WTC11 (cell line): ENCODE measurements at regions not wholly inside any gene's neighbourhood (a gene's known extent, or its start where the extent isn't known, plus 50 kb on each side); places are given as distances from the start of the nearest gene placed in this dataset.

ENCODE experiments used
- ATAC-seq: fragments of 200-7000 bp; cut with Tn5 transposase; 2 replicates; pipeline ENCODE4 v1.10.0; 2021; ENCODE audit warnings: mild to moderate bottlenecking, moderate library complexity
- CTCF ChIA-PET: fragments of 300-600 bp; sonication (Branson Sonifier 250); formaldehyde crosslinking; loops from one replicate; lab custom pipeline; 2021; ENCODE audit warnings: antibody characterized with exemption; lab: Charles Lee
- POLR2A ChIA-PET: fragments of 350-600 bp; sonication (Branson Sonifier 250); formaldehyde crosslinking; loops from one replicate; lab custom pipeline; 2021; ENCODE audit warnings: antibody characterized with exemption; lab: Charles Lee
- DNase-seq: peaks from one replicate; pipeline ENCODE4 v3.0.0; 2021; ENCODE audit warnings: low spot score
- H3K27ac Mint-ChIP-seq: 2 replicates; pipeline ENCODE4 v1.8.0; 2021; ENCODE audit warnings: mixed read lengths
- H3K27me3 Mint-ChIP-seq: 2 replicates; pipeline ENCODE4 v1.8.0; 2021; ENCODE audit warnings: low read depth, mild to moderate bottlenecking, moderate library complexity, mixed read lengths
- H3K36me3 Mint-ChIP-seq: 2 replicates; pipeline ENCODE4 v1.8.0; 2021; ENCODE audit warnings: mixed read lengths
- H3K4me1 Mint-ChIP-seq: 2 replicates; pipeline ENCODE4 v1.8.0; 2022; ENCODE audit warnings: mixed read lengths
- H3K4me3 Mint-ChIP-seq: 2 replicates; pipeline ENCODE4 v1.8.0; 2021; ENCODE audit warnings: mild to moderate bottlenecking, moderate library complexity, mixed read lengths
- H3K9me3 Mint-ChIP-seq: 2 replicates; pipeline ENCODE4 v1.8.0; 2021; ENCODE audit warnings: mixed read lengths
- CREB1 ChIP-seq: sonication (generic); formaldehyde crosslinking; IDR thresholded peaks from 2 replicates; pipeline ENCODE4 v1.8.0; 2023; ENCODE audit warnings: mild to moderate bottlenecking, missing genetic modification reagents
- EMX1 ChIP-seq: fragments of 250-450 bp; sonication (Bioruptor Pico); IDR thresholded peaks from 2 replicates; pipeline ENCODE4 v1.8.0; 2021; ENCODE audit warnings: mild to moderate bottlenecking
- FOXK1 ChIP-seq: sonication (generic); formaldehyde crosslinking; IDR thresholded peaks from 2 replicates; pipeline ENCODE4 v1.8.0; 2022; ENCODE audit warnings: mild to moderate bottlenecking, moderate library complexity, missing genetic modification reagents
- JUN ChIP-seq: sonication (generic); formaldehyde crosslinking; IDR thresholded peaks from 2 replicates; pipeline ENCODE4 v1.8.0; 2023; ENCODE audit warnings: mild to moderate bottlenecking, missing genetic modification reagents
- MYBL2 ChIP-seq: sonication (generic); formaldehyde crosslinking; IDR thresholded peaks from 2 replicates; pipeline ENCODE4 v1.8.1; 2023; ENCODE audit warnings: mild to moderate bottlenecking, moderate library complexity, missing genetic modification reagents
- NFE2L1 ChIP-seq: sonication (generic); formaldehyde crosslinking; IDR thresholded peaks from 2 replicates; pipeline ENCODE4 v1.8.1; 2023; ENCODE audit warnings: missing genetic modification reagents
- NFYB ChIP-seq: sonication (generic); formaldehyde crosslinking; conservative IDR thresholded peaks from 2 replicates; pipeline ENCODE4 v1.8.0; 2022; ENCODE audit warnings: low read depth, missing genetic modification reagents
- OVOL2 ChIP-seq: fragments of 250-450 bp; sonication (Bioruptor Pico); IDR thresholded peaks from 2 replicates; pipeline ENCODE4 v1.9.0; 2021; ENCODE audit warnings: mild to moderate bottlenecking, borderline replicate concordance
- PRDM15 ChIP-seq: sonication (generic); formaldehyde crosslinking; IDR thresholded peaks from 2 replicates; pipeline ENCODE4 v1.8.0; 2022; ENCODE audit warnings: missing genetic modification reagents
- PREB ChIP-seq: sonication (generic); formaldehyde crosslinking; IDR thresholded peaks from 2 replicates; pipeline ENCODE4 v1.8.1; 2022; ENCODE audit warnings: mild to moderate bottlenecking, missing genetic modification reagents, moderate library complexity, borderline replicate concordance
- RORB ChIP-seq: fragments of 250-450 bp; sonication (Bioruptor Pico); IDR thresholded peaks from 2 replicates; pipeline ENCODE4 v1.9.0; 2021; ENCODE audit warnings: mild to moderate bottlenecking
- SOX15 ChIP-seq: fragments of 250-450 bp; sonication (Bioruptor Pico); IDR thresholded peaks from 2 replicates; pipeline ENCODE4 v1.9.0; 2021; ENCODE audit warnings: mild to moderate bottlenecking
- STAT6 ChIP-seq: sonication (generic); formaldehyde crosslinking; conservative IDR thresholded peaks from 2 replicates; pipeline ENCODE4 v1.8.1; 2023; ENCODE audit warnings: mild to moderate bottlenecking, low read depth, missing genetic modification reagents, moderate library complexity
- USF2 ChIP-seq: sonication (generic); formaldehyde crosslinking; IDR thresholded peaks from 2 replicates; pipeline ENCODE4 v1.8.1; 2023; ENCODE audit warnings: mild to moderate bottlenecking, missing genetic modification reagents, moderate library complexity
- ZMAT4 ChIP-seq: fragments of 250-450 bp; sonication (Bioruptor Pico); IDR thresholded peaks from 2 replicates; pipeline ENCODE4 v1.9.0; 2021; ENCODE audit warnings: mild to moderate bottlenecking
- ZNF138 ChIP-seq: sonication (generic); formaldehyde crosslinking; conservative IDR thresholded peaks from 2 replicates; pipeline ENCODE4 v1.8.1; 2022; ENCODE audit warnings: mild to moderate bottlenecking, moderate library complexity, missing genetic modification reagents
- ZNF532 ChIP-seq: fragments of 250-450 bp; sonication (Bioruptor Pico); IDR thresholded peaks from 2 replicates; pipeline ENCODE4 v1.9.0; 2021; ENCODE audit warnings: mild to moderate bottlenecking, borderline replicate concordance
- ZNF671 ChIP-seq: fragments of 250-450 bp; sonication (Bioruptor Pico); IDR thresholded peaks from 2 replicates; pipeline ENCODE4 v1.8.0; 2021; ENCODE audit warnings: mild to moderate bottlenecking

GRCh38 chr7:13165854-13166253 is 478.4 kb downstream of the ARL4A start:
- no peaks in the 10 kb centered on the region for H3K36me3 Mint-ChIP-seq
- CTCF ChIA-PET, result no interaction called here
- DNase-seq, result no peak
- no peak for TF ChIP-seq ZNF138 (CRISPR knock-in tag)
- no peak for TF ChIP-seq MYBL2 (CRISPR knock-in tag)
- no peak for TF ChIP-seq PREB (CRISPR knock-in tag)
- TF ChIP-seq STAT6 (CRISPR knock-in tag), result no peak
- no peak for TF ChIP-seq JUN (CRISPR knock-in tag)
- TF ChIP-seq NFYB (CRISPR knock-in tag), result no peak
- no peak for TF ChIP-seq SOX15 (CRISPR knock-in tag)
- TF ChIP-seq OVOL2 (CRISPR knock-in tag), result no peak
- TF ChIP-seq RORB (CRISPR knock-in tag), result no peak
- TF ChIP-seq CREB1, result no peak
- TF ChIP-seq, all 79 proteins: peak for 0
- no peaks in the 10 kb centered on the region for H3K27me3 Mint-ChIP-seq
- peaks cover 3% of the 10 kb centered on the region; the same call in 1 of the 2 replicates for H3K4me1 Mint-ChIP-seq
- H3K9me3 Mint-ChIP-seq, result peaks cover 13% of the 10 kb centered on the region
- no peak for ATAC-seq
- no peak overlapping the region for H3K4me3 Mint-ChIP-seq
- no peak overlapping the region for H3K27ac Mint-ChIP-seq
- POLR2A ChIA-PET, result no interaction called here

GRCh38 chr7:13166801-13167200 is 479.4 kb downstream of the ARL4A start:
- Mint-ChIP-seq H3K27me3 (no peaks in the 10 kb centered on the region), H3K4me1 (no peaks in the 10 kb centered on the region), H3K27ac (no peak overlapping the region), H3K9me3 (peaks cover 13% of the 10 kb centered on the region), H3K36me3 (no peaks in the 10 kb centered on the region), H3K4me3 (no peak overlapping the region)
- ATAC-seq, result no peak
- ChIA-PET CTCF (no interaction called here), POLR2A (no interaction called here)
- DNase-seq, result no peak
- no peak for TF ChIP-seq ZNF671 (CRISPR knock-in tag)
- TF ChIP-seq FOXK1, result no peak
- TF ChIP-seq STAT6 (CRISPR knock-in tag), result no peak
- no peak for TF ChIP-seq PRDM15
- no peak for TF ChIP-seq NFE2L1 (CRISPR knock-in tag)
- TF ChIP-seq EMX1 (CRISPR knock-in tag), result no peak
- no peak for TF ChIP-seq PREB (CRISPR knock-in tag)
- no peak for TF ChIP-seq ZMAT4 (CRISPR knock-in tag)
- TF ChIP-seq ZNF532 (CRISPR knock-in tag), result no peak
- TF ChIP-seq USF2 (CRISPR knock-in tag), result no peak
